H1 (cell line): ENCODE measurements at regions not wholly inside any gene's neighbourhood (a gene's known extent, or its start where the extent isn't known, plus 50 kb on each side); places are given as distances from the start of the nearest gene placed in this dataset.

ENCODE experiments used
- CTCF ChIA-PET: fragments of 300-600 bp; sonication (Branson Sonifier 250); formaldehyde crosslinking; loops from one replicate; lab custom pipeline; 2021; ENCODE audit not compliant: partially characterized antibody; lab: Charles Lee
- POLR2A ChIA-PET: fragments of 300-600 bp; sonication (Branson Sonifier 250); formaldehyde crosslinking; loops from one replicate; lab custom pipeline; 2021; ENCODE audit warnings: inconsistent platforms; ENCODE audit not compliant: partially characterized antibody; lab: Charles Lee
- DNase-seq, 2 experiments: peaks; one replicate each; pipeline versions ENCODE4 v3.0.0 to v3.0.0-alpha.2; 2010 to 2022; ENCODE audit warnings: low spot score in 2 of 2, low read depth in 1 of 2, mixed read lengths in 1 of 2
- FAIRE-seq: peaks from 2 replicates; lab custom pipeline; 2011; peaks lifted over from hg19 to GRCh38; lab: Jason Lieb, UNC
- H2AFZ ChIP-seq: 2 replicates; pipeline ENCODE4 v1.8.1; 2012; ENCODE audit warnings: low read length, inconsistent platforms
- H2AK5ac ChIP-seq: 2 replicates; pipeline ENCODE4 v1.6.1; 2013; ENCODE audit warnings: low read depth, low read length
- H2BK120ac ChIP-seq: replicated peaks from 2 replicates; pipeline ENCODE3; 2013; ENCODE audit warnings: low read depth, low read length, inconsistent platforms
- H2BK12ac ChIP-seq: 2 replicates; pipeline ENCODE4 v1.6.1; 2013; ENCODE audit warnings: low read depth, low read length
- H2BK15ac ChIP-seq: 2 replicates; pipeline ENCODE4 v1.6.1; 2013; ENCODE audit warnings: low read length
- H2BK20ac ChIP-seq: 2 replicates; pipeline ENCODE4 v1.6.1; 2013; ENCODE audit warnings: low read length
- H2BK5ac ChIP-seq: 2 replicates; pipeline ENCODE4 v1.6.1; 2013; ENCODE audit warnings: low read depth, low read length
- H3K14ac ChIP-seq: 2 replicates; pipeline ENCODE4 v1.6.1; 2013; ENCODE audit warnings: inconsistent platforms; ENCODE audit not compliant: insufficient read length
- H3K18ac ChIP-seq: 2 replicates; pipeline ENCODE4 v1.6.1; 2013; ENCODE audit warnings: low read length; ENCODE audit errors: extremely low read depth
- H3K23ac ChIP-seq: 2 replicates; pipeline ENCODE4 v1.6.1; 2013; ENCODE audit warnings: inconsistent platforms; ENCODE audit not compliant: insufficient read length
- H3K23me2 ChIP-seq: 2 replicates; pipeline ENCODE4 v1.6.1; 2013; ENCODE audit warnings: low read depth, low read length
- H3K27ac ChIP-seq: 2 replicates; pipeline ENCODE4 v1.6.1; 2011; ENCODE audit warnings: low read depth, low read length, inconsistent platforms
- H3K27me3 ChIP-seq, 4 experiments: replicated peaks in 1 of 4; 1 replicate in 1 of 4; 2 replicates in 3 of 4; pipeline versions ENCODE4 v1.6.1 to v1.8.1; 2011 to 2013; ENCODE audit warnings: low read length in 3 of 4, mild to moderate bottlenecking in 3 of 4, inconsistent platforms in 2 of 4, mixed read lengths in 2 of 4, moderate library complexity in 1 of 4; ENCODE audit not compliant: control insufficient read depth in 3 of 4, insufficient read depth in 3 of 4; ENCODE audit errors: extremely low read depth in 1 of 4
- H3K36me3 ChIP-seq, 4 experiments: 2 replicates each; pipeline versions ENCODE4 v1.6.1 to v1.8.1; 2011 to 2013; ENCODE audit warnings: mild to moderate bottlenecking in 4 of 4, low read length in 3 of 4, moderate library complexity in 2 of 4, control low read depth in 1 of 4, inconsistent platforms in 1 of 4; ENCODE audit not compliant: insufficient read depth in 4 of 4, control insufficient read depth in 2 of 4
- H3K4ac ChIP-seq: replicated peaks from 2 replicates; pipeline ENCODE3; 2013; ENCODE audit warnings: low read length, low read depth, mixed read lengths, inconsistent platforms; ENCODE audit not compliant: insufficient read length
- H3K4me1 ChIP-seq, 4 experiments: replicated peaks in 1 of 4; 1 replicate in 1 of 4; 2 replicates in 3 of 4; pipeline versions ENCODE4 v1.6.1 to v1.8.1; 2011 to 2013; ENCODE audit warnings: low read length in 3 of 4, inconsistent platforms in 2 of 4, mixed read lengths in 1 of 4; ENCODE audit not compliant: insufficient read depth in 4 of 4, control insufficient read depth in 3 of 4
- H3K4me2 ChIP-seq, 2 experiments: 2 replicates each; pipeline versions ENCODE4 v1.6.1 to v1.8.1; 2011 to 2013; ENCODE audit warnings: low read depth in 2 of 2, low read length in 2 of 2, control low read depth in 1 of 2, inconsistent platforms in 1 of 2, mild to moderate bottlenecking in 1 of 2; ENCODE audit not compliant: insufficient read depth in 1 of 2
- H3K4me3 ChIP-seq, 4 experiments: fragments of 200-600, 300-600 bp in 1 of 4; sonication (generic), shearing (Covaris generic), sonication (Bioruptor Twin) in 1 of 4; 2 replicates each; pipeline versions ENCODE4 v1.5.1 to v1.8.1; 2011 to 2016; ENCODE audit warnings: low read length in 4 of 4, low read depth in 3 of 4, control low read depth in 2 of 4, inconsistent platforms in 2 of 4, mild to moderate bottlenecking in 2 of 4, mixed read lengths in 1 of 4, moderate library complexity in 1 of 4; ENCODE audit not compliant: insufficient read depth in 2 of 4; ENCODE audit errors: extremely low read depth in 1 of 4
- H3K56ac ChIP-seq: replicated peaks from 2 replicates; pipeline ENCODE3; 2013; ENCODE audit warnings: low read depth, mild to moderate bottlenecking, mixed read lengths, low read length, inconsistent platforms; ENCODE audit not compliant: insufficient read length
- H3K79me1 ChIP-seq: 2 replicates; pipeline ENCODE4 v1.6.1; 2013; ENCODE audit warnings: low read depth, low read length, control low read depth
- H3K79me2 ChIP-seq, 2 experiments: 2 replicates each; pipeline versions ENCODE4 v1.6.1 to v1.8.1; 2012 to 2013; ENCODE audit warnings: low read length in 2 of 2, mild to moderate bottlenecking in 2 of 2, inconsistent platforms in 1 of 2; ENCODE audit not compliant: insufficient read depth in 2 of 2, control insufficient read depth in 1 of 2
- H3K9ac ChIP-seq, 4 experiments: replicated peaks in 1 of 4; 1 replicate in 1 of 4; 2 replicates in 3 of 4; pipeline versions ENCODE4 v1.6.1 to v1.8.1; 2011 to 2013; ENCODE audit warnings: low read depth in 3 of 4, low read length in 3 of 4, control low read depth in 2 of 4, mild to moderate bottlenecking in 2 of 4, moderate library complexity in 2 of 4, inconsistent platforms in 1 of 4; ENCODE audit errors: extremely low read depth in 1 of 4
- H3K9me3 ChIP-seq, 2 experiments: 2 replicates each; pipeline versions ENCODE4 v1.6.1 to v1.8.1; 2012 to 2013; ENCODE audit warnings: mild to moderate bottlenecking in 2 of 2, moderate library complexity in 2 of 2, control low read depth in 1 of 2, inconsistent platforms in 1 of 2, low read depth in 1 of 2, low read length in 1 of 2, mixed read lengths in 1 of 2; ENCODE audit not compliant: insufficient read depth in 2 of 2
- H4K20me1 ChIP-seq, 2 experiments: replicated peaks in 1 of 2; 2 replicates each; pipeline versions ENCODE3 to v1.8.1; 2011 to 2013; ENCODE audit warnings: inconsistent platforms in 2 of 2, low read length in 2 of 2, mild to moderate bottlenecking in 1 of 2; ENCODE audit not compliant: insufficient read depth in 2 of 2, control insufficient read depth in 1 of 2
- H4K5ac ChIP-seq: 2 replicates; pipeline ENCODE4 v1.6.1; 2013; ENCODE audit warnings: low read length, low read depth, mixed read lengths, inconsistent platforms; ENCODE audit not compliant: insufficient read length
- H4K8ac ChIP-seq: 2 replicates; pipeline ENCODE4 v1.8.0; 2013; ENCODE audit warnings: mild to moderate bottlenecking, moderate library complexity, low read length, inconsistent platforms; ENCODE audit not compliant: insufficient read depth; ENCODE audit errors: extremely low read depth
- H4K91ac ChIP-seq: replicated peaks from 2 replicates; pipeline ENCODE3; 2013; ENCODE audit warnings: low read length, mixed read lengths, inconsistent platforms; ENCODE audit not compliant: insufficient read length
- JUND ChIP-seq: IDR thresholded peaks from 2 replicates; pipeline ENCODE4 v1.6.1; 2011; ENCODE audit warnings: mild to moderate bottlenecking, improper control_type of control experiment, low read length
- MAFK ChIP-seq: IDR thresholded peaks from 2 replicates; pipeline ENCODE4 v1.6.1; 2012; ENCODE audit warnings: low read depth, mild to moderate bottlenecking, improper control_type of control experiment, low read length
- SUZ12 ChIP-seq: fragments of 200-600 bp; sonication (generic); IDR thresholded peaks from 2 replicates; pipeline ENCODE4 v1.6.1; 2012; ENCODE audit warnings: mild to moderate bottlenecking, inconsistent platforms, low read length, moderate library complexity, mixed read lengths
- TAF7 ChIP-seq: optimal IDR thresholded peaks from 2 replicates; pipeline ENCODE3; 2011; ENCODE audit warnings: low read depth, mild to moderate bottlenecking, inconsistent platforms, low read length, moderate library complexity, borderline replicate concordance
- WGBS, 2 experiments: shearing (Covaris generic) in 1 of 2; methylation state at CpG; one replicate each; pipeline versions ENCODE4 v1.1.6 to v1.1.7; 2013 to 2015; ENCODE audit warnings: low lambda C conversion rate in 2 of 2, mixed read lengths in 2 of 2, inconsistent platforms in 1 of 2, low coverage in 1 of 2, missing lambda C conversion rate in 1 of 2; ENCODE audit not compliant: insufficient replicate concordance in 2 of 2, insufficient coverage in 1 of 2, insufficient read length in 1 of 2; ENCODE audit errors: extremely low coverage in 1 of 2, missing lambda C conversion rate in 1 of 2; 5-methylcytosine and 5-hydroxymethylcytosine counted together

DNA sequence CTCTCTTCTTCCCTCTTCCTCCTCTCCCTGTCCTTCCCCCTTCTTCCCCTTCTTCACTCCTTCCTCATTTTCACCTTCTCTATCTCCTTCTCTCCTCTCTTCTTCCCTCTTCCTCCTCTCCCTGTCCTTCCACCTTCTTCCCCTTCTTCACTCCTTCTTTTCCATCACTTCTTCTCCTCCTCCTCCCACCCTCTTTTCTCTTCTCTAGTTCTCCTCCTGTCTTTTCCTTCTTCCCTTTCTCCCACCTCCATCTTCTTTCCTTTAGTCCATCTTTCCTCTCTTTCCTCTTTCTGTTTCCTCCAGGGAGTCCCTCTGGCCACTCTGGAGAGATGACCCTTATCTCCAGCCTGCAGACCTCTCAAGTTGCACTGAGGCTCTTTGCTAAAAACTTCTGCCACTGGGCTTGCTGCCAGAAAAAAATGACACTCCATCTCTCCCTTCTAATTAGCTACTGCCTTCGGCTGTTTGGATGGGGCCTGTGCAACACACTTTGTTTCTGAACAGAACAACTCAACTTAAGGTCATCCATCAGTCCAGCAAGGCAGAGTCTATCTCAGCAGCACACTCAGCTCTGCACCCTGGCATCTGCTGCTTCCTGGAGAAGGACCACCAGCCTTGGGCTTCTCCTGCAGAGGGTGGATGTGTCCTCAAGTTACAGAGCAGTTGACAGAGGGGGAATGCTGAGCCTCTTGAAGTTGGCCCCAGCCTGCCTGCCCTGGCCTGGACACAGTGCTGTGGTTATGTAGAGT lies 538.8 kb downstream of the MATN1 start:
- H2AFZ ChIP-seq: no peak overlapping the region
- peak in 1 of 2 experiments; percentile 24 for DNase-seq
- no peak overlapping the region for H3K18ac ChIP-seq
- H3K79me2 ChIP-seq: no peaks in the 10 kb centered on the region
- H3K4me3 ChIP-seq: no peak overlapping the region
- H3K23ac ChIP-seq: no peak overlapping the region
- H3K56ac ChIP-seq: no peak overlapping the region
- no peak overlapping the region for H2BK20ac ChIP-seq
- CTCF ChIA-PET: interaction anchor here (1.1 kb wide), 1 partner anchor 172 kb away, joined by 3 read pairs; no protein-coding TSS in a partner anchor
- H3K9me3 ChIP-seq: no peaks in the 10 kb centered on the region
- H2BK12ac ChIP-seq: no peak overlapping the region
- H3K79me1 ChIP-seq: no peaks in the 10 kb centered on the region; the same call in 1 of the 2 replicates
- no peak overlapping the region for H3K14ac ChIP-seq
- H3K27ac ChIP-seq: no peak overlapping the region
- no peak overlapping the region for H4K8ac ChIP-seq
- H3K4me1 ChIP-seq: no peaks in the 10 kb centered on the region; a peak in 1 of 7 replicates
- H3K4ac ChIP-seq: no peak overlapping the region
- no peak overlapping the region for H3K4me2 ChIP-seq
- no peaks in the 10 kb centered on the region for H4K20me1 ChIP-seq
- FAIRE-seq: no peak
- H2BK15ac ChIP-seq: no peak overlapping the region
- H4K91ac ChIP-seq: no peak overlapping the region
- POLR2A ChIA-PET: no interaction called here
- H2BK120ac ChIP-seq: no peak overlapping the region
- WGBS, 2 experiments: 78% methylated on average over 1 of the region's 1 CpG; no CpG with 5 or more reads in 1 of the 2 experiments
- H3K27me3 ChIP-seq: no peaks in the 10 kb centered on the region; a peak in 1 of 7 replicates
- peaks cover 2% of the 10 kb centered on the region; the same call in 1 of the 2 replicates for H3K23me2 ChIP-seq
- H2AK5ac ChIP-seq: no peak overlapping the region
- H3K36me3 ChIP-seq: no peaks in the 10 kb centered on the region
- H3K9ac ChIP-seq: no peak overlapping the region
- no peak for TF ChIP-seq TAF7
- no peak for TF ChIP-seq MAFK
- TF ChIP-seq JUND: no peak
- TF ChIP-seq SUZ12: no peak
- no peak overlapping the region for H4K5ac ChIP-seq
- no peak overlapping the region for H2BK5ac ChIP-seq
